Body of pancreas (tissue), 4 donors: ENCODE measurements at regions not wholly inside any gene's neighbourhood (a gene's known extent, or its start where the extent isn't known, plus 50 kb on each side); places are given as distances from the start of the nearest gene placed in this dataset.

Experiments used
- ATAC-seq: fragments of 150-250 bp; one replicate; pipeline ENCODE4 v1.9.1; 2016
- DNase-seq, 4 donors: peaks; one replicate each; pipeline ENCODE4 v3.0.0-alpha.2; 2019
- H3K27ac ChIP-seq, 4 donors: fragments of 200-600 bp; sonication (generic); 1 replicate in 3 of 4; 2 replicates in 1 of 4; pipeline versions ENCODE4 v1.5.1 to v1.6.1; 2016 to 2019; ENCODE audit warnings: mild to moderate bottlenecking in 1 of 4, mixed read lengths in 1 of 4, moderate library complexity in 1 of 4
- H3K27me3 ChIP-seq, 2 donors: fragments of 200-600 bp; sonication (generic); one replicate each; pipeline ENCODE4 v1.6.0; 2016; ENCODE audit warnings: mild to moderate bottlenecking in 1 of 2
- H3K36me3 ChIP-seq, 2 donors: fragments of 200-600 bp; sonication (generic); replicated peaks in 1 of 2; 2 replicates each; pipeline ENCODE4 v1.5.1; 2016; ENCODE audit warnings: low read depth in 2 of 2; ENCODE audit not compliant: insufficient read depth in 1 of 2
- H3K4me1 ChIP-seq: fragments of 200-600 bp; sonication (generic); one replicate; pipeline ENCODE4 v1.6.0; 2016
- H3K4me3 ChIP-seq, 2 donors: fragments of 200-600 bp; sonication (generic); 1 replicate in 1 of 2; 2 replicates in 1 of 2; pipeline ENCODE4 v1.5.1; 2016 to 2019
- H3K9me3 ChIP-seq, 3 donors: fragments of 200-600 bp; sonication (generic); 1 replicate in 2 of 3; 2 replicates in 1 of 3; pipeline ENCODE4 v1.5.1; 2016
- CTCF ChIP-seq, 7 experiments: fragments of 450-650 bp in 4 of 7; fragments of 200-600 bp in 3 of 7; sonication (generic) in 3 of 7; IDR thresholded peaks; one replicate each; pipeline ENCODE4 v1.5.1; 2016 to 2019; ENCODE audit warnings: antibody characterized with exemption in 7 of 7
- POLR2A ChIP-seq, 3 donors: fragments of 450-650 bp; IDR thresholded peaks; one replicate each; pipeline ENCODE4 v1.6.1; 2016; ENCODE audit warnings: antibody characterized with exemption in 3 of 3, mild to moderate bottlenecking in 2 of 3
- WGBS, 2 donors: methylation state at CpG; one replicate each; pipeline ENCODE4 v1.1.5; 2017; 5-methylcytosine and 5-hydroxymethylcytosine counted together
- intact Hi-C: fragments of 100-400 bp; cut with DNase I; formaldehyde crosslinking; loops from one replicate; pipeline ENCODE4 v1.15.1; 2023

- no peaks in the 10 kb centered on the region for H3K4me1 ChIP-seq
- intact Hi-C loops = no loop called here
- TF ChIP-seq POLR2A (IDR thresholded peaks at IDR 0.05) = no peak
- no peak for TF ChIP-seq CTCF (IDR thresholded peaks at IDR 0.05)
- peak in 1 of 4 donors; percentile 6 for DNase-seq
- H3K9me3 ChIP-seq = no peaks in the 10 kb centered on the region
- ATAC-seq = no peak
- no peak overlapping the region for H3K4me3 ChIP-seq
- no peaks in the 10 kb centered on the region for H3K27me3 ChIP-seq
- 69 to 73% methylated on average over 11 of the region's 11 CpGs for WGBS, 2 donors
- no peak overlapping the region for H3K27ac ChIP-seq
- H3K36me3 ChIP-seq = no peaks in the 10 kb centered on the region
These were observed 628.2 kb upstream of the CFAP20DC start for GRCh38 chr3:59677747-59678702.

GRCh38 chr3:59675495-59675894, 625.7 kb upstream of the CFAP20DC start:
- no peak for DNase-seq
- TF ChIP-seq POLR2A (IDR thresholded peaks at IDR 0.05) (no peak), CTCF (IDR thresholded peaks at IDR 0.05) (no peak)
- no peaks in the 10 kb centered on the region for H3K36me3 ChIP-seq
- no peaks in the 10 kb centered on the region for H3K27me3 ChIP-seq
- H3K4me1 ChIP-seq = no peaks in the 10 kb centered on the region
- H3K4me3 ChIP-seq = no peak overlapping the region
- no peak for ATAC-seq
- intact Hi-C loops = no loop called here
- no peaks in the 10 kb centered on the region for H3K9me3 ChIP-seq
- no peak overlapping the region for H3K27ac ChIP-seq
- 35 to 81% methylated on average over 2 of the region's 2 CpGs for whole genome bisulfite sequencing, 2 donors

GRCh38 chr3:59663076-59663850, 613.4 kb upstream of the CFAP20DC start:
- intact Hi-C loops = no loop called here
- no peak for DNase-seq
- ATAC-seq = no peak
- H3K27ac ChIP-seq = no peak overlapping the region
- H3K9me3 ChIP-seq = no peaks in the 10 kb centered on the region
- H3K27me3 ChIP-seq = no peaks in the 10 kb centered on the region
- no peak overlapping the region for H3K4me3 ChIP-seq
- 90 to 98% methylated on average over 2 of the region's 2 CpGs for WGBS, 2 donors
- TF ChIP-seq POLR2A (IDR thresholded peaks at IDR 0.05) (no peak), CTCF (IDR thresholded peaks at IDR 0.05) (no peak)
- H3K36me3 ChIP-seq = no peaks in the 10 kb centered on the region
- peaks cover 8% of the 10 kb centered on the region for H3K4me1 ChIP-seq

- H3K27ac ChIP-seq = no peak overlapping the region
These were observed 611.2 kb upstream of the CFAP20DC start for GRCh38 chr3:59660852-59661625.

More at GRCh38 chr3:59660852-59661625, 611.2 kb upstream of the CFAP20DC start:
- WGBS, 2 donors = 31 to 42% methylated on average over 9 of the region's 9 CpGs
- intact Hi-C loops = no loop called here
- Histone ChIP-seq H3K4me3 (no peak overlapping the region), H3K27me3 (no peaks in the 10 kb centered on the region), H3K9me3 (no peaks in the 10 kb centered on the region), H3K36me3 (no peaks in the 10 kb centered on the region), H3K4me1 (peaks cover 8% of the 10 kb centered on the region)
- no peak for TF ChIP-seq CTCF (IDR thresholded peaks at IDR 0.05)
- TF ChIP-seq POLR2A (IDR thresholded peaks at IDR 0.05) = no peak
- DNase-seq = peak in 1 of 4 donors; percentile 10
- no peak for ATAC-seq
